Stimulated activated CD8-positive, alpha-beta memory T cell treated with anti-CD3 and anti-CD28 coated beads, Interleukin-2, amount 100 ng/mL, for 48 hours (primary cell): ENCODE measurements at regions not wholly inside any gene's neighbourhood (a gene's known extent, or its start where the extent isn't known, plus 50 kb on each side); places are given as distances from the start of the nearest gene placed in this dataset.
"Not testable (repeated sequence)": the region's sequence is repeated elsewhere in the genome, so short reads cannot be mapped to it uniquely, and the experiment has no call there.

Experiments
- DNase-seq, 2 donors: peaks; one replicate each; pipeline ENCODE4 v3.0.0-alpha.2; 2020; ENCODE audit warnings: low read depth in 2 of 2

DNA sequence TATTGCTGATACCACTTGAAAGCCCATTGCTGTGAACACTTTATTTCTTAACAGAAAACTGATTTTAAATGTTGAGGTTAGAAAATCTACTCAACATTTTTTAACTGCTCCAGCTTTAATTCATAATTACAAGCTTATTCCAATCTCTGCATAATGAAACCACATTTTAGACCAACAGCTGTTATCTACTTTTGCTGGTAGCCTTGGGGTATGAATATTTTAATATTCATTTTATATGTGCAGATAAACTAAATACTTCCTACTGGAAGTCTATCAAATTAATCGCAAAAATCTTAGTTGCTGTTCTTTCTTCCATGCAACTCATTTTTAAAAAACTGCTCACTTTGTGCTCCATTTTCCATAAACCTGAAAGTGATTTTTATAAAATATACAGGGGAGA, 189.3 kb upstream of the SLC35B3 start:
- DNase-seq, result no peak

DNA sequence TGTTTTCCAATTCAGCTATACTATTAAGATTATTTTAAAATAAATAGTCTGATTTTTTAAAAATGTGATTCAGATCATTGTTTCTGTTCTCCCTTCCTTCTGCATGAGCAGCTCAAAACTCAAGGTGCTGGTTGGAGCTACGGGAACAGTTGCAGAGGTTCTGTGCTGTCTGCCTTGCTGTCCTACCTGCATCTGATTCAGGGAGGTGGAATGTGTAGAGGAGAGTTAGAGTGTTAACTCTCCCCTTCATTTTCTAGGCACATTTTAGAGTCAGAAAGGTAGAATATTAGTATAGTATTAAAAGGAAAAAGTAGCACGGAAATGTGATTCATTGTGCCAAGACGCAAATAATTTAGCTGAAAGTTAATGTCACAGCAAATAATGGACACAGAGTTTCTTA, 188.1 kb upstream of the SLC35B3 start:
- DNase-seq, result no peak

DNA sequence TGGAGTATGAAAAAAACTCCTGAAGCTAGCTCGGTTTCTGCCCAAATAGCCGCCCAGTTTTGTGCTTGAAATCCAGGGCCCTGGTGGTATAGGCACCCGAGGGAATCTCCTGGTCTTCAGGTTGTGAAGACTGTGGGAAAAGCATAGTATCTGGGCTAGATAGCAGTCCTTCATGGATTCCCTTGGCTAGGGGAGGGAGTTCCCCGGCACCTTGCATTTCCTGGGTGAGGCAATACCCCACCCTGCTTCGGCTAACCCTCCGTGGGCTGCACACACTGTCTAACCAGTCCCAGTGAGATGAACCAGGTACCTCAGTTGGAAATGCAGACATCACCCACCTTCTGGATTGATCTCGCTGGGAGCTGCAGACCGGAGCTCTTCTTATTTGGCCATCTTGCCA, 184.5 kb upstream of the SLC35B3 start:
- no peak for DNase-seq

DNA sequence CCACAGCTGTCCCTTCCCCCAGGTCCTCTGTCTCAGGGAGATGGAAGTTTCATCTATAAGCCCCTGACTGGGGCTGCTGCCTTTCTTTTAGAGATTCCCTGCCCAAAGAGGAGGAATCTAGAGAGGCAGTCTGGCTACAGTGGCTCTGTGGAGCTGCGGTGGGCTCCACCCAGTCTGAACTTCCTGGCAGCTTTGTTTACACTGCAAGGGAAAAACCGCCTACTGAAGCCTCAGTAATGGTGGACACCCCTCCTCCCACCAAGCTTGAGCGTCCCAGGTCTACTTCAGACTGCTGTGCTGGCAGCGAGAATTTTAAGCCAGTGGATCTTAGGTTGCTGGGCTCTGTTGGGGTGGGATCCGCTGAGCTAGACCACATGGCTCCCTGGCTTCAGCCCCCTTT, 184.1 kb upstream of the SLC35B3 start:
- not testable (repeated sequence) for DNase-seq

DNA sequence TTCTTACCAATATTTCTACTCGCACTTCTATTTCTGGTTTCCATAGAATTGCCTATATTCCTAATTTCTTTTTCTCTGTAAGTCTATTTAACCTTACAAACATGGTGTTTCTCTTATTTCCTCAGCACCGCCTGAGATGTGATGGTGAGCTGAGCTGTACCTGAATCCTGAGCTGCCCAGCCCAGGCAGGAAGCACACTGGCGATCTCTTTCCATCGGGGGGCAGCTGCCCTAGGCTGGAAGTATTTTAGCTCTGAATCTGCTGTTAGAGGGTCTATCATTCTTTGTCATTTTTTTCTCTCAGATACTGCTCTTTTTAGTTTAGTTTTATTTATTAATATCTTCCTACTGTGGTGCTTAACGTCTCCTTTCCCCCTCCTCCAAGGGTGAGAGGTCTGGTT, 173.4 kb upstream of the SLC35B3 start:
- no peak for DNase-seq

DNA sequence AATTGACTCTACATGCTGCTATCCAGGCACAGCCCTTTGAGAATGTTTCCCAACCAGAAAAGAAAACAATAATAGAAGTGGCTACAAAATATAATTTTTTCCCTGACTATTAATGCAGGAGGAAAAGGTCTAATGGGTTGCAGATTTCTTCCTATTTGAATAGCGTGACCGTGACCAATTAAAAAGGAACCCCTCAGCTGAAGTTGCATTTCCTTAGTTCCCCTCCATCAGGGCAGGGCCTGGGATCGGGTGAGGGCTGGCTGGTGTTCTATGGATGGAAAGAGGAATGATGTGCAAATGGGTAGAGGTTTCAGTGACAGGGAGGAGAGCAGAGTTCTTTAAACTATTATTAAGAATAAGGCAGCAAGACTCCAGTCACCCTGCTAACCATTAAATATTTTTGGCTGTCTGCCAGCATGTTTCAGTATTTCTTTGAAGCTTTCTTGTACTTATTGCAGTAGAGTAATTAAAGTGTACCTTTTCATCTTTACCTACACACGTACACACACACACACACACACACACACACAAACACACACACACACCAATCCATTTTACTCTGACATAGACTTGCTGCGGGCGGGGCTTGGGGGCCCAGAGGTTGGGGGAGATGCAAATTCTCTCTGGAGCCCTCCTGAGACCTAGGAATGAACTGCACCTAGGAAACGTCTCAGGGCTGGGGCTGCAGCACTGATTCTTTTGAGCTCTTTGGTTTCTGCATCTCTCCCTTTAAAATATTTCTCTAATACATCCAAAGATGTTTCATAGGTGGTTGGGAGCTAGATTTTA, 154.8 kb upstream of the SLC35B3 start:
- no peak for DNase-seq

DNA sequence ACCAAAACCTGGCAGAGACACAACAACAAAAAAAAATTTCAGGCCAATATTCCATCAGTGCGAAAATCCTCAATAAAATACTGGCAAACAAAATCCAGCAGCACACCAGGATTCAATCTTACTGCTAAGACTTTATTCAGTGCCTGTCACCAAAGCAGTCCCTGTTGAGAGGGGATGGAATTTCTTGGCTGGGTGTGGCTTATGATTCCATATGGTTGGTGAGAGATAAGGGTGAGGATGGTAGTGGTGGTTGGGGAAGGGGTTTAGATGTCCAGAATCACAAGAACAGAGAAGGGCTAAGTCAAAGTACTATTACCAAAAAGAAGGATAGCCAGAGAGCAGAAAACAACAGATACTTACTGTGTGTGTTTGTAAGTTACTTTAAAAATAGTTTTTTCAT, 152.8 kb upstream of the SLC35B3 start:
- DNase-seq, result no peak

DNA sequence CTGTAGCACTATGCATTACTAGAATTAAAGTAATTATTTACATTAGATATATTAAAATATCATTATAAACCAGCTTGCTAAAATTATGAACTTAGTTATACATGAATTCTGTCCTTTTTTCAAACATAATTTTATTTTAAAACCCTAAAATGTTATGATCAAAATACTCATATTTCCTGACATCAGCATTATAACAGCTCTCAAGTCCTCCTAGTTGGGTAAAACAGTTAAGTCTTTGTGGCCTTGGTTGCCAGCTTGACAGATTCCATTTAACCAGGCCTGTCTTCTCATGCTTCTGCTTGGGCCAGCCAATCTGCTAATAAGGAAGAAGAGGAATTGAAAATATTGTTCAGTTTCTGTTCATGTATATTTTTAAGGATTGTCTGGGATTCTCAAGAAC, 147.9 kb upstream of the SLC35B3 start:
- DNase-seq, result no peak

DNA sequence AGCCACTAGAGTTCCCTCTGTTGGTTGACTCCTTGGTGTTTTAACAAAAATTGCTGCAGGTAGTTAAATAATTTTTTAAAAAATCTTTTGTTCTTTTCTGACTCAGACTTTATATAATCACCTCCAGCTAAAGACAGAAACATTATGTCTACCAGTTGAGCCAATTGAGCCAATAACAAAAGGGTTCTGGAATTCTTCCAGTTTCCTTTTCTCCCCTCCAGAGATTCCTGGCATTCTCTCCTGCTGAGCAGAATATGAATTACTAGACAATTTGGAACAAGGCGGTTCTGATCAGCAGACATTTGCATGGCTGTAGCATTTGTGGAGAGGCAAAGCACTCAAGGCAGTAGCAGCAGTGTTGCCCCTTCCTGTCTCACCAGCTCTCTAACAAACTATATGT, 144.0 kb upstream of the SLC35B3 start:
- DNase-seq, result no peak

DNA sequence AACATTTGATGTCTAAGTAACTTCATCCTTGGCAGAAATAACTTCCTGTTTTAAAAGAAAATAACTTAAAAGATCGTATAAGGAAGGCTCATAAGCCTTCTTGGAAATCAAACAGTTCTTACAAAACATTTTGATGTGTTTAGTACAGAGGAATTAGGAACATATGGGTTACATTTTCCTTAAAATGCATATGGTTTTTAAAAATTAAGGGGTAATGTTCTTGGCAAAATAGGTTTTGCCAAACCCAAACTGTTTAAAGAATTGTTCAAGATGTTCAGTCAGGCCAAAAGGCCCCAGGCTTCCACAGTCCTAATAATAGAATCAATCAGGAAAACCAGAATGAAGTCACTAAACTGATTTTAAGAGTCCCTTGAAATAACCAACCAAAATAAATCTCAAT, 142.7 kb upstream of the SLC35B3 start:
- no peak for DNase-seq

DNA sequence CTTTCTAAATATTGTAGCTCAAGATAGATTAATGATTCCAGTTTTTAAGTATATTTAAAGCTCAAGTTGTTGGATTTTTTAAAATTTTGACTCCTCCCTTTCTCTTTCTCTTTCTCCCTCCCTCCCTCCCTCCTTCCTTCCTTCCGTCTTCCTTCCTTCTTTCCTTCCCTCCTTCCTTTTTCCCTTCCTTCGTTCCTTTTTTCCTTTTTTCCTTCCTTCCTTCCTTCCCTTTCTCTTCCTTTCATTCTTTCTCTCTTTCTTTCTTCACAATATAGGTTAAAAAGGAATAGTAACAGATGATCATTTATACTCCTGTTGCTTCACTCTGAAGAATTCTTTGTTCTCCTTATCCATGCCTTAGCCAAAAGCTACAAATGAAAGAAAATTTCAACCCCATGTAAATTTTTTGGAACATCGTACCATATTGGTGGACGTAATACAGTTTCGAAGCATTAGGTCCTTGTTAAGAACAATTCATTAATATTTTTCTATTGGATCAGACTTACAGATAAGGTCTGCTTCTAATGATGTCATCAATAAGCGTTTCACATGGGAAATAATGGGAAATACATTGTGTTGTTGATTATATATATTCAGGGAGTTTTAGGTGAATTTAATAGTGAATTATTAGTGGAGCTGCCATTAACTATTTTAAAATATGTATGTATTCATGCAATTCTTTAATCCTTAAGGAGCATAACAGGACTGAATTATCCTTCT, 139.6 kb upstream of the SLC35B3 start:
- DNase-seq, result no peak

DNA sequence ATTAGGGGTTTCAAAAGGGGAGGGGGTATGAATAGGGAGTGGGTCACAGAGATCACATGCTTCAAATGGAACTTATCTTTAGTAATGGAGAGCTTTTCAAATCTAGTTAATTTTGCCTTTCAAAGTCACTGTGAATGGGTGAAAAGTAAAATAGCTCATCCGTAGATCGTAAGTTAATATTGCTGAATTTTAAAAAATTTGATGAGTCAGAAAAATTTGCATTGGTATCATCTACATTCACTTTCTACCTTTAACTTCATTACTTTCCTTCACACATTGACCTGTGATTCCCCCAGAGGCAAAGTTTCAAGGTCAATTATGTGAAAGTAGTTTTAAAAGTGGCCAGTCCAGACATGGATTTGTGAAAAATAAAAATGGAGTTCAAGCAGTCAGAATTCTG, 139.0 kb upstream of the SLC35B3 start:
- DNase-seq, result no peak

DNA sequence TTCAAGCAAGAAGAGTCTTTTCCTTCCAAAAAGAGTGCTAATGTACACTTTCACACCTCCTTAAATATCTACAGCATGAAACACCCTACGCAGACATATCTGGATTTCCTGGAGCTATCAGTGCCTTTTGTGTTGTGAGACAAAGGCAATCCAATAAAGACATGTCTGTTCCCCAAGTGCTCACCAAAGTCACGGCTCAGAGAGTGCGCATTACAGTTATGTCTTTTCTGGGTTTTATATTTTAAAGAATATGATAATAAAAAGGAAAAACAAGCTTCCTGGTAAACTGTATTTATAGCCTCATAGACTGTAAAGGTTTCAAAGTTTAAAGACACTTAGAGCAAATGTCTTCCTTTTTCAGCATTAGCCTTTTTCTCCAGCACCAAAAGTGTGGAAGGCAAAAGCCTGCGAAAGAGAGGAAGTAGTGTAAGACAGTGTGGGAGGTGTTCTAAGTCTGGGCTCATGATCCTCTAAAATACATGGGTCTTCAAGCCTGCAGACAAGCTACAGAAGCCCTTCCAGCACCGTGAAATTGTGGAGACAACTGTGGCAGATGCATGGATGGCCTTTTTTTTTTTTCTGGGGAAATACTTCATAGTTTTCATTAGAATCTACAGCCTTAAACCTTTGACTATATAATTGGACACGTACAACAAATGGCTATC, 135.0 kb upstream of the SLC35B3 start:
- no peak for DNase-seq

DNA sequence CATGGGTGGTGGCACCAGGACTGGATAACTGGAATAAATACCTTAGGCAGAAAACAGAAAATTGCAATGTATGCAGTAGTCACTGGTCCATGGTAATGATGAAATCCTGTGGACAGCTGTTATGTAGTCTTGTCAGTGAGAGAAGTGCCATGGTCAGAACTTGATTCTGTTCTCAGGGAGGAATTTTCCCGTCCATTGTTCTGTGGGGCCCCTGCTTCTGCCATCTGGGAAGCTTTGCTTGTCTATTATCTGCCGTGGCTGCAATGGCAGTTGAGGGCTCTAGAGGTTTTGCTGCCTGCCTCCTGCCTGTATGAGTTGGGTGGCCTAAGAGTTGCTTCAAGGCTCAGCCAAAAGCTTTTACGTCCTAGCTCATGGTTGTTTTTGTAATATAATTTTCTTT, 126.8 kb upstream of the SLC35B3 start:
- no peak for DNase-seq

DNA sequence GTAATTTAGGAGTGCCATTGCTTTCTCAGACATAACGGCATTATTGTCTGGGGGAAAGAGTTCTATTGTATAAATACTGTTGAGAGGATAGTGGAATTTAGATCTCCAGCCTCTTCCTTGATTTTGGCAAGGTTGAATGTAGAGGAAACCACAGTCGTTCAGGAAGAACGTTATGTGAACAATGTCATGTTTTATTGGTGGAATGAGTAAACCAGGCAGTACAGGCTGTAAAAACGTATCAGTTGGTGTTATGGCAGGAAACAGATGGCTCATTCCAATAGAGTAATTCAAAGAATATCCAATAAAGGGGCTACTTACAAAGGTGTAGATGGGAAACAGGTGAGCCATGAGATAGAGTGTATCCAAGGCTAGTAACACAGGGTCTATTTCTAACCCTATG, 123.6 kb upstream of the SLC35B3 start:
- DNase-seq, result no peak

DNA sequence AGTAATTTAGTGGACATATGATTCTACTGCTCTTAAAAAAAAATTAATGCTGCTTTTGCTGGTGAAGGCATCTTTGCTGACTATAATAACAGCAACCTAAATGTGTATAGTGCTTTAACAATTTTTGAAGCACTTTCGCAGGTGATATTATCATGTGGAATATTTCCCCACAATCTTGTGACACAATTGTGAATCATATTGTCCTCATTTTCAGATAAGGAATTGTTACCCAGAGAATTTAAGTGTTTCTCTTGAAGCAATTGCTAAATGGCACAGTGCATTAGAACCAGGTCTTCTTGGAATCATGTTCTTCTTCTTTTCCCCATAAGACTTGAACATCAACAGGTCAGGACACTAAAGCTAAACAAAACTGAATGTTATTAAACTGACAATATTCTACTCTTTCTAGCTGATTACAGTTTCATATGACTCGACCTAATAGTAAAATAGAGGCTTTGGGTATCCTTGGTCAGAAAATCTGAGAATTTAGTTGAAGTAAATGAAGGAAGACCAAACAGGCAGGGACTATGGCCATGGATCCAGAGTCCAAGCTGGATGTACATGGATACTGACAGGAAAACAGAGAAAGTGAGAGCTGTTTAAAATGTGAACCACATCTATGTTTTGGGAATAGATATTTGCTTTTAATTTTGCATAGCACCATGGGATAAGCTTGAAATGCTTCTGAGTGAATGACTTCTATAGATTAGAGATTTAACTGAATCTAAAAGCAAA, 121.8 kb upstream of the SLC35B3 start:
- DNase-seq, result no peak

DNA sequence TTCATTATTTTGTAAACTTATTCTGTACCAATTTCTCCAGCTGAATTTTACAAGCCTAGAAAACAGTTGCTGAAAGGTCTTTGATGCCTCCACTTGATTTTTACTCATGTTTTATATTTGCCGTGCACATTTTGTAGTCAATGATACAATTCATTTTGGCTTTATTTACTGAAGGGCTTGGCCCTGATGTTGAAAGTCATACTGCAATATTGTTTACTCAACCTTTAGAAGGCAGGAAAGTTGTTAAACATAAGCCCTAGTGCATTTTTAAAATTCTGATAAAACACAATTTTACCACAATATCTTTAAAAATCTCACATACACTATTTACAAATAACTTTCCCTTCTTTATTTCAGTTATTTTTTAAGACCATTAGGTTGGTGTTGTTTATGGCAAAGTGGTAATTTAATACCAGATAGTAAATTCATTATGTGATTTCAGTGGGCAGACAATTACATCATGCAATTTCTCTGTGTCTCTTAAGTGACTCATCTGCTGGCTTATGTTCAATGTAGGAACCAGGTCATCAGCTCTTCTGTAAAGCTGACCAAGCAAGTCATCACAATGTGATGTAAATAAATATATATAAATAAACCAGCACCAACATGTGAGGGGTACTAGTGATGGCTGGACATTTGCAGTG, 121.1 kb upstream of the SLC35B3 start:
- no peak for DNase-seq

DNA sequence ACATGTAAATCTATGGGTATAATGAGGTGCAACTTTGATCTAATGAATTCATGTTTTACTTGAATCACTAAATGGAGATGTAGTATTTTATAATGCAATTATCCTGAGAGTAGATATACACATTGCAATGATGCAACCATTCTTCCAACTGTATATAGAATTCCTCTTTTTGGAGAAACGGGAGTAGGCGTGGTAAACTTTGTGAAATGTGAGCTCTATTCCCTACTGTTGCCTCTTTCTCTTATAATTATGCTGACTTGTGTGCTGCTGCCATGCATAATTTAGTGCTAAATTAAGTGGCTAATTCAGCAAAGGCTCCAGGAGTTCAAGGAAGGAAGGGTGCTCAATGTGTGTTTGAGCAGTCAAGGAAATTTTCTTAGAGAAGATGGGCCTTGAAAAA, 116.6 kb upstream of the SLC35B3 start:
- DNase-seq, result no peak

DNA sequence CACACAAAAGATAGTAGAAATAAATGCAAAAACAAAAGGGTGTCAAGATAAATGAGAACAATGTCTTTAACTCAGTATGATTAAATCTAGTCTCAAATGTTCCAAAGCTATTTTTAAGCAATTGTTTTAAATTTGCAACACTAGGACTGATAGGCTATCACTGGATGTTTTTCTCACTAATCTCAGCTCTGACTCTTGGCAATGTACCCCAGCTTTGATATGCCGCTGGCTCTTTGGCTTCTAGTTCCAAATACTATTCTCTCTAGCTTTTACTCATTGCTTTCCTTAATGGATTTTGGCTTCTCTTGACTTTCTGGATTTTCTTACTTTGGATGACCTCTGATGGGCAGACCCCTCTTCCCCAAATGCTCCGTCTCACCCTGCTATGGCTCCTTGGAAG, 116.0 kb upstream of the SLC35B3 start:
- DNase-seq, result no peak

DNA sequence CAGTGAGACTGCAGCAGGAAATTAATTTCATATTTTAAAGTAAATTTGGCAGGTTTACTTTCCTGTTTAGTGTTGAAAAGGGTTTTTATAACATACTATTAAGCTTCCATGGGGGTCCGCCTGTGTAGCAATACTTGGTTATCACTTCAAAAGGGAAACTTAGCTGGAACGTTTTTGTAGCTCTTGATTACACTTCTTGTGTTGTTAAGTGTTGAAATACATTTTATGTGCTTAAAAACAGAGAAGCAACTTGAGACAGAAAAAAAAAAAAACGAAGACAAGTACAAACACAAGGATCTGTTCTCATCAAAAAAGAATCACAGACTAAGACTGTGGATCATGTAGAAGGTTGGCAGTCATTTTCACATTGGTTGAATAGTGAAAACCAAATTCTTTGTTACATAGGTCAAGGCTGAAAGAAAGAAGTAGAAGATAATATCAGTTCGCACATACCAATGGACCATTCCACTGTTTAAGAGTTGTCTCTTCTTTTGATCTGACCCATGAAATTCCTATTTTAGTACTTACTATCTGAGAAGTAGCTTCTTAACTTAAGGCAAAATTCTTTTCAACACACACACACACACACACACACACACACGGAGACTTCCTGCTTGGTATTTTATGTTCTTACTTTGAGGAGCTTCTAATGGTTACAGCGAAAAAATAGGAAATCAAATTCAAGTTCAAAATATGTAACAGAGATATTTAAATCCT, 113.9 kb upstream of the SLC35B3 start:
- DNase-seq, result no peak

DNA sequence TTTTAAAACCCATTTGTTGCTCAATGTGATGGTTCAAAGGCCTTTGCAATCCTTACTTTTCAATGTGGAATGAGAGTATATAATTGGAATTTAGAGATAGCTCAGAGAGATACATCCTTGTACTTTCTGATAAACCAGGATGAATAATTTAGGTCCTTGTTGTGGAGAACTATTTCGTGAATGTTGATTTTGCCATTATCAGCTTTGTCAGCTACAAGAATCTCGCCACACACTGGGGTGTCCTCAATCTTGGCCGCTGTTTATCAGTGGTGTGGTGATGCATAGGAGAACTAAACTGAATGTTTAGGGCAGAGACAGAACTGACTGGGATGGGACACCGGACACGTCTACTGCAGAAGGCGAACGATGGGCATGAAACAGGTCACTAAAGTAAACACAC, 111.2 kb upstream of the SLC35B3 start:
- no peak for DNase-seq
